ENCODE measurements at regions not wholly inside any gene's neighbourhood (a gene's known extent, or its start where the extent isn't known, plus 50 kb on each side); places are given as distances from the start of the nearest gene placed in this dataset.
A peak's percentile ranks its signal among the peaks of the same experiment; 100 is the strongest.

GRCh38 chr10:78739444-78740053, 329.2 kb upstream of the ZMIZ1 start:
- ChIA-PET CTCF (no interaction called here), POLR2A (no interaction called here)
- no peaks in the 10 kb centered on the region for H3K9me3 ChIP-seq (ENCODE audit: control insufficient read depth, insufficient read depth, low read length)
- no peak overlapping the region for H3K27ac ChIP-seq (ENCODE audit: low read depth, low read length)
- no peak overlapping the region for H3K4me3 ChIP-seq (ENCODE audit: low read depth, low read length)
- DNase-seq (ENCODE audit: low read depth, low spot score) = no peak
- peaks cover 56% of the 10 kb centered on the region for H3K27me3 ChIP-seq (ENCODE audit: control insufficient read depth, insufficient read depth, low read length)
- TF ChIP-seq CTCF (IDR thresholded peaks at IDR 0.05; ENCODE audit: low read depth, low read length) = no peak

DNA sequence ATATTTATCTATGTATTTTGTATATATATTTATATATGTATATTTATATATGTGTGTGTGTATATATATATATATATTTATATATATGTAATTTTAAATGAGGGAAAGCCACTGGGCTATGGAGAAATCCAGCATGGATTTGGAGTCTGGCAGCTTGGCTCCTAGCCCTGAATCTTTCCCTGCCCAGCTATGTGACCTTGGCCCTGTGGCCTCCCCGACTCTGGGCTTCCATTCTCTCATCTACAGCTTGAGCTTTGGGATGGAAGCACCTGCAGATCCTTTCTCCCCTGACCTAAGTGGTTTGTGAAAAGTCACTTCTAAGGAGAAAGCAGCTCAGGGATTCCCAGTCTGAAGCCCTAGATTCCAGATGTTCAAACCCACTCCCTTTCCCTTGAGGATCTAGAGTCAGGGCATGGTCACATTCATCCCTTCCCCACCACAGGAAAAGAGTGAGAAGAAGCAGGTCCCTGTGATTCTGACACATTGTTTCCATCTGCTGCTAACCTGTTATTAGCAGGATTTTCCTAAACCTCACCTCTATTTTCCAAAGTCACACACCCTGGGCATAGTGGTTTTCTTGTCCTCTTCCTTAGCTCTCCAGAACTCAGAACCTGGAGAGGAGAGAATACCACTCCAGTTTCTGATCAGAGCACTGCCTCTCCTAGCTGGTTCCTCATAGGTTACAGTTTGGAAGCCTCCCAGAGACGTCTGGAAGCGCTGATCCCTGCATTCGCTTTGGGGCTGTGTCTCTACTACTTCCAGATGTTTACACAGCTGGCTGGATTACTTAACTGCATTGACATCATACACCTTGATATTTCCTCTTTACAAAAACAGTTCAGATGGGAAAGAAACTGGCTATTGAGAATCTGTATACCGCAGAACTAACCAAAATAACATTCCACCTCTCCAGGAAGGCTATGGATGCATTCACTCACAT, 327.5 kb upstream of the ZMIZ1 start:
- Histone ChIP-seq H3K4me3 (ENCODE audit: low read depth, low read length) (no peak overlapping the region), H3K9me3 (ENCODE audit: control insufficient read depth, insufficient read depth, low read length) (no peaks in the 10 kb centered on the region), H3K27ac (ENCODE audit: low read depth, low read length) (no peak overlapping the region), H3K27me3 (ENCODE audit: control insufficient read depth, insufficient read depth, low read length) (peaks cover 53% of the 10 kb centered on the region)
- CTCF ChIA-PET = no interaction called here
- TF ChIP-seq CTCF (IDR thresholded peaks at IDR 0.05; ENCODE audit: low read depth, low read length) = no peak
- POLR2A ChIA-PET = no interaction called here
- peak; percentile 44 for DNase-seq (ENCODE audit: low read depth, low spot score)

GRCh38 chr10:78742406-78742729, 326.4 kb upstream of the ZMIZ1 start:
- no peak for TF ChIP-seq CTCF (IDR thresholded peaks at IDR 0.05; ENCODE audit: low read depth, low read length)
- no peak for DNase-seq (ENCODE audit: low read depth, low spot score)
- H3K27ac ChIP-seq (ENCODE audit: low read depth, low read length) = no peak overlapping the region
- ChIA-PET POLR2A (no interaction called here), CTCF (no interaction called here)
- H3K9me3 ChIP-seq (ENCODE audit: control insufficient read depth, insufficient read depth, low read length) = no peaks in the 10 kb centered on the region
- H3K27me3 ChIP-seq (ENCODE audit: control insufficient read depth, insufficient read depth, low read length) = peaks cover 46% of the 10 kb centered on the region
- H3K4me3 ChIP-seq (ENCODE audit: low read depth, low read length) = no peak overlapping the region

DNA sequence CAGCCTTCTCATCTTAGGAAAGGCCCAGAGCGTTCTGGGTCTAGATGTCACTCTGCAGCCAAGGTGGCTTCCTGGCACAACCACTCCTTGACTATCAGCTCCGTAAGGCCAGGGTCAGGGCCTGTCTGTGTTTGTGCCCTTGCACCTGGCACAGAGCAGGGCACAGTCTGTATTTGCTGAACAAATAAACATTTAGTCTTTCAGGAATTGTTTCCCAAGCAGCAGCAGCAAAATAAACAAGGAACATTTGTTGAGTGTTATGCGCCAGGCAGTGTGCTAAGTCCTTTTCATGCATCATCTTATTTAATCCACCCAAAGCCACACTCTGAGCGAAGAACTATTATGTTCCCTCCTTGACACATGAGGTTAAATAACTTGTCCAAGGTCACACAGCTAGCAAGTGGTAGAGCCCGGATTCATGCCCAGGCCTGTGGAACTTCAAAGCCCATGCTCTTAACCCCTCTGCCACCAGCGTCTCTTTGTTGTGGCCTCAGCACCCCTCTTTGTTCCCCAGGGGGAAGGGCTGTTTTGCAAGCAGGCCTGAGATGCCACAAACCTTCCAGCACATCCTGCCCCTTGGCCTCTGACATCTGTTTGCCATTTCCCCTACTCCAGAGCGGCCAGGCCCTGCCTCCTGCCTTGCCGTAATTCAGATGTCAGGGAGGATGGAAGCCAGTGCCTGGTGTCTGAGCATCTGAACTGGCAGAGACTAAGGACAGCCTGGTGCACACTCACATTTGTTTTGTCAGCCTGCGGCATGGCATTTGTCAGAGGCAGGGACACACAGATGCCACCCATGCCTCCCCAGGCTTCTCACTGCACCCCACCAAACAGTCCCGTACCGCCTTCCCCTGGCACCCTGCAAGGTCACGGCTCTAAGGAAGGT, 325.8 kb upstream of the ZMIZ1 start:
- no peak for DNase-seq (ENCODE audit: low read depth, low spot score)
- H3K27ac ChIP-seq (ENCODE audit: low read depth, low read length) = no peak overlapping the region
- ChIA-PET POLR2A (interaction anchor here (0.7 kb wide), 1 partner anchor 389 kb away, joined by 5 read pairs; no protein-coding TSS in a partner anchor), CTCF (no interaction called here)
- no peak overlapping the region for H3K4me3 ChIP-seq (ENCODE audit: low read depth, low read length)
- no peaks in the 10 kb centered on the region for H3K9me3 ChIP-seq (ENCODE audit: control insufficient read depth, insufficient read depth, low read length)
- no peak for TF ChIP-seq CTCF (IDR thresholded peaks at IDR 0.05; ENCODE audit: low read depth, low read length)
- peaks cover 42% of the 10 kb centered on the region for H3K27me3 ChIP-seq (ENCODE audit: control insufficient read depth, insufficient read depth, low read length)
